ENCODE measurements at regions not wholly inside any gene's neighbourhood (a gene's known extent, or its start where the extent isn't known, plus 50 kb on each side); places are given as distances from the start of the nearest gene placed in this dataset.

DNA sequence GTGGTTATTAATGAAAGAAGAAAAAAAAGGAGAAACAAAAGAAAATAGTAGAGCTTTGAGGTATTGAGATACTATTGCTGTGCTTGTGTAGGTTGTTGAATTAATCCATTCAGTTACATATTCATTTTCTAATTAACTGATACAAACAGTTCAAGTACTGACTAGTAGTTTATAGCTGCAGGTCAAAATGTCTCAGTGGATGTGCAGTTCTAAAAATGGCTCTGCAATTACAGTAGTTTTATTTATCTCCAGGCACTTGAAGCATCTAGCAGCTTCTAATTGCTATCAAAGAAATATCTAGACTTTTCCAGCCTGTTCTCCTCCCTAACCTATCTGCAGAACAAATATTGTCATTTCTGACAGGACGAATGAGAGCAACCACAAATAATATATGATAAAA, 1887.7 kb upstream of the PCDH7 start:
- TF ChIP-seq CTCF (IDR thresholded peaks at IDR 0.05) (no peak), POLR2A (IDR thresholded peaks at IDR 0.05) (no peak)
- ATAC-seq = no peak
- intact Hi-C loops (cut with DNase I) = no loop called here
- no peaks in the 10 kb centered on the region for H3K27me3 ChIP-seq
- H3K36me3 ChIP-seq (replicated peaks in 1 of 2; ENCODE audit: insufficient read depth in 1 of 2, low read depth in 2 of 2) = no peaks in the 10 kb centered on the region
- WGBS, 2 donors = 27 to 30% methylated on average over 1 of the region's 1 CpG
- H3K4me1 ChIP-seq = no peaks in the 10 kb centered on the region
- no peak overlapping the region for H3K27ac ChIP-seq
- DNase-seq = no peak
- no peaks in the 10 kb centered on the region for H3K9me3 ChIP-seq
- H3K4me3 ChIP-seq = no peak overlapping the region

- H3K4me1 ChIP-seq = no peaks in the 10 kb centered on the region
- H3K36me3 ChIP-seq (replicated peaks in 1 of 2; ENCODE audit: insufficient read depth in 1 of 2, low read depth in 2 of 2) = no peaks in the 10 kb centered on the region
- H3K9me3 ChIP-seq = no peaks in the 10 kb centered on the region
- no peak overlapping the region for H3K27ac ChIP-seq
- no peak for TF ChIP-seq POLR2A (IDR thresholded peaks at IDR 0.05)
- no peak for TF ChIP-seq CTCF (IDR thresholded peaks at IDR 0.05)
- intact Hi-C loops (cut with DNase I) = no loop called here
- H3K27me3 ChIP-seq = no peaks in the 10 kb centered on the region
- H3K4me3 ChIP-seq = no peak overlapping the region
- WGBS, 2 donors = 55 to 60% methylated on average over 3 of the region's 3 CpGs
- no peak for DNase-seq
- no peak for ATAC-seq
Observed at GRCh38 chr4:28834120-28834519, 1886.0 kb upstream of the PCDH7 start.

DNA sequence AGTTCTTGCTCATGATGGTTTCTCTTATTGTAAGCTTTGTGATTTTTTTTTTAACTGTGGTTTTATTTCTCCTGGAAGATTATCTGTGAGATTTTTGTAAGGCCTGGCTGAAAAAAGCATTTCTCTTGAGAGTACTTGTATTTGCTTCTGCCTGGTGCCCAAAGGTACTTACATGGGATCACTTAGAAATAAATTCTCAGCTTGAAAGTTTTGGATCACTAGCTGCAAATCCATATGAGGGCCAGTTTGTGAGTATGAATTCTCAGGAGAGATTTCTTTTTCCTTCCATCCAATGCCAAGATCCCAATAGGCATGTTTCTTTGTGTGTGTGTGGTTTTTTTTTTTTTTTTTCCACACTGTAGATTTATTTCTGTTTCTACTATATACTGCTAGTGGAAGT, 1884.7 kb upstream of the PCDH7 start:
- intact Hi-C loops (cut with DNase I) = no loop called here
- TF ChIP-seq CTCF (IDR thresholded peaks at IDR 0.05) (no peak), POLR2A (IDR thresholded peaks at IDR 0.05) (no peak)
- Histone ChIP-seq H3K36me3 (replicated peaks in 1 of 2; ENCODE audit: insufficient read depth in 1 of 2, low read depth in 2 of 2) (no peaks in the 10 kb centered on the region), H3K9me3 (no peaks in the 10 kb centered on the region), H3K4me1 (no peaks in the 10 kb centered on the region), H3K27ac (no peak overlapping the region), H3K4me3 (no peak overlapping the region), H3K27me3 (no peaks in the 10 kb centered on the region)
- ATAC-seq (no peak), DNase-seq (no peak)

- WGBS, 2 donors = 31 to 37% methylated on average over 6 of the region's 6 CpGs
- intact Hi-C loops (cut with DNase I) = no loop called here
Observed at GRCh38 chr4:28842271-28842670, 1877.9 kb upstream of the PCDH7 start.

More at GRCh38 chr4:28842271-28842670, 1877.9 kb upstream of the PCDH7 start:
- TF ChIP-seq CTCF (IDR thresholded peaks at IDR 0.05) (no peak), POLR2A (IDR thresholded peaks at IDR 0.05) (no peak)
- DNase-seq = no peak
- Histone ChIP-seq H3K4me1 (no peaks in the 10 kb centered on the region), H3K27ac (no peak overlapping the region), H3K36me3 (replicated peaks in 1 of 2; ENCODE audit: insufficient read depth in 1 of 2, low read depth in 2 of 2) (no peaks in the 10 kb centered on the region), H3K9me3 (no peaks in the 10 kb centered on the region), H3K27me3 (no peaks in the 10 kb centered on the region), H3K4me3 (no peak overlapping the region)
- ATAC-seq = no peak

Data from body of pancreas (tissue), 4 donors.